DMS153 treated with DMSO at 0.1 percent for 48 hours (cell line): ENCODE measurements at regions not wholly inside any gene's neighbourhood (a gene's known extent, or its start where the extent isn't known, plus 50 kb on each side); places are given as distances from the start of the nearest gene placed in this dataset.

Source experiments
- DNase-seq: peaks from one replicate; lab custom pipeline; 2025; ENCODE audit not compliant: unreplicated experiment; lab: John Stamatoyannopoulos, UW

- no peak for DNase-seq
Observed at GRCh38 chr1:208757846-208758245, 513.7 kb upstream of the PLXNA2 start.

GRCh38 chr1:208759255-208759654 lies 515.1 kb upstream of the PLXNA2 start:
- DNase-seq, result no peak

- DNase-seq, result no peak
Observed at GRCh38 chr1:208763971-208764370, 519.8 kb upstream of the PLXNA2 start.

DNA sequence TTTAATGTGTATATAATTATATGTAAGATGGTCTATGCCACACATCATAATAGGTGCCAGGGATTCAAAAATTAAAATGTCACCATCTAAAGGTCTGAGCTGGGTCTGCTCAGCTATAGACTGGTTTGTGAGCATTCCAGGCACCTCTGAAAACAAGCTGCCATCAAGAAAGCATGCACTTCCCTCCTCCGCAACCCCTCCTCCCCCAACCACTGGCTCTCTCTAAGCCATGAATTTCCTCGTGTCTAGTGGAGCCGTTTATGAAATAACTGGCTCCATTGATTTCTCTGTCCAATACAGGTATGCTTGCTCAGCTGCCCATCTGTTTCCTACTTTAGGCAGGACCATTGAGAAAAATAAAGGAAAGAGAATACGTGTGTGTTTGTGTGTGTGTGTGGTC lies 522.6 kb upstream of the PLXNA2 start:
- peak; percentile 91 for DNase-seq

GRCh38 chr1:208767816-208768215 lies 523.6 kb upstream of the PLXNA2 start:
- no peak for DNase-seq

DNA sequence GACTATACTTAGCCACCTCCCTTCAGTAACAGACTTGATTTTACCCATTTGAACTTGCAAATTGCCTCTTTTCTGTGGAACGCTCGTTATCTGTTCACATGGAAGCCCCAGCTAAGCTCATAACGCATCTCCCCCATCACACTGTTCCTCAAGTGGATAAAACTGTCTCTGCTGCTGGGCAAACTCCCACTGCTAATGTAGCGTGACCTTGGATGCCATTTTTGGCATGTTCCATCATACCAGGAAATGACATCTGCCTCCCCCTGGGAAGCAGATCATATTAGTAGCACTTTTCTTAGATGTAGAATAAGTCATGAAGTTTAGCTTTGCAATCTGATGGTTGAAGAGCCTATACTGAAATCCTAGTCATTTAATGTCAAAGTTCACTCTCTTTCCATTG lies 528.7 kb upstream of the PLXNA2 start:
- no peak for DNase-seq

DNA sequence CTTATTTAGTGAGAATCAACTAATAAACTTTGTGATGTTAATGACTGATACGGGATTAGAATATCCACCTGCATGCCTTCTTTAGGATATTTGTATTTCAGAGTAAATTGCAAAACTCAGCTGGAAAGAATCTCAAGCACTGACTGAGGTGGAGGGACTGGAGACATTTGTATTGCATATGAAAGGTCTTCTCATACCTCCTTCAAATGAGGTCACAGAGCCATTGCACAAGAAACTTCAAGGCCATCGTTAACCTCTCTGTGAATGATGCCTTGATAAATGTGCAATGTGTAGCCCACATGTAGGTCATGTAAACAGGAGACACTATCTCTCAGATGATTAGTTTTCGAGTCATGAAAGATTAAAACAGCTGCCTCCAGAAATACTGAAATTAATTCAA lies 531.7 kb upstream of the PLXNA2 start:
- DNase-seq, result no peak

- DNase-seq, result no peak
Observed at GRCh38 chr1:208778417-208778816, 534.2 kb upstream of the PLXNA2 start.

DNA sequence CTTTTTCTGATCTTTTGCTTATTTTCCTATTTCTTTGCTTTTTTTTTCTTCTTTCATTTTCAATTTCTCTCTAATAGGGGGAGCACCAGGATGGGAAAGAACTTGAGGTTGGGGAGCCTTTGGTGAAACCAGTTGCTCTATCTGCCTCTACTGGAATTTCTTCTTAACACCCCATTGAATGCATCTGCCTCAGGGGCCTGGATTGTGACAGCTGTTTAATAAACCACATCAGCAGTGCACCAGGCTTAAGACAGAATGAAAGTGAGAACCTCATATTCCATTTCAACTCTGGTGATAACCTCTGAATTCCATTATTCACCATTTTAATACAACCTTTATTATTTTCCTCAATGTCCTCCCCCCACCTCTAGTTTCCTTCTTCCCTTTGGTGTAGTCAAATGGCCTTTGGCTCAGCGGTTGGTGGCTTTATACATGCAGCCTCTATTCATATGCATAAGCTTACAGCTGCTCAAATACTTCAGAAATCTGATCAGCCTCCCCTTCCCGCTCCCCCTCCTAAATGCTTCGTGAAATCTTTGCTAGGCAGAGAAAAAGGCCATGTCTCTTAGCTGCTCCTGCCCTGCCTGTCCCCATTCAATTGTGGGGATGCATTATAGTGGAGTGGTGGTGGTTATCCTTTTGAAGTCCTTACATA lies 537.3 kb upstream of the PLXNA2 start:
- peak; percentile 93 for DNase-seq

DNA sequence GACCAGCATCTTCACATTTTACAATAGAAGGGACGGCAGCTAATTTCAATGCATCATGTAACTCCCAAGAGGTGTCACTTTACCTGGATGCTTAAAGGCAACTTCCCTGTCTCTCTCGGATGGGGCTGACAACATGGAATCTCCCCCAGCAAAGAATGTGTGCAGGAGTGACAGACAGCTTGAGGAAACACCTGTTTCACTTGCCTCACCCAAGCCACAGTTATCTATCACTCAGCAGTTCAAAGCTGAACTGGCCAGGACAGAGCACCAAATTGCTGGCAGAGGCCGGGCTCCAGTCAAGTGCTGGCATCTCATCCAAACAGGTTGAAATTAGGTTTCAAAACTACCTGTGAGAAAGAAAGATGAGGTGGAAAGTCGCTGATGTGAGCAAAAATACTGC lies 538.0 kb upstream of the PLXNA2 start:
- DNase-seq, result no peak

GRCh38 chr1:208785629-208786028 lies 541.4 kb upstream of the PLXNA2 start:
- DNase-seq, result no peak

GRCh38 chr1:208787219-208787618 lies 543.0 kb upstream of the PLXNA2 start:
- DNase-seq, result no peak

DNA sequence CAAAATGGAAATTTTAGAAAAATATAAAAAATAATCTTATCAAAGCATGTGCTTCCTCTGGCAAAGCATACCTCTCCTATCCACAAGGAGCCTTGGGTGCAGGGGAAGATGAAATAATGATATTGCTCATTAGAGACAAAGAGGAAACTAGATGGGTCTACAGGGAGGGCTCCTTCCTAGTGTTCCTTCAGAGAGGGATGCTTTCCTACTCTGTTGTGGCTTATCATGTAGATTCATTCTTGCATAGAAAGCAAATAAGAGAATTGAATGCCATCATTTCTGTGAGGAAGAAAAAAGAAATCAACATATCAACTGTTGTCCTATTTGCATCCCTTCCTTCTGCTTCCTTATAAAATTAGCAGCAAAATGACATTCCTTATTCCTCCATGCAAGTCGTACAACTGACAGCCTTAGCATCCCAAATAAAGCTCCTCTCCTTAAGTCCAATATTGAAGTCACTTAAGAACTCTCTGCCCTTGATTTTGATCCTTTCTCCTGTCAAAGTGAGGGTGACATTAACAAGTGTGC lies 543.9 kb upstream of the PLXNA2 start:
- DNase-seq, result no peak

GRCh38 chr1:208791456-208791855 lies 547.3 kb upstream of the PLXNA2 start:
- no peak for DNase-seq

DNA sequence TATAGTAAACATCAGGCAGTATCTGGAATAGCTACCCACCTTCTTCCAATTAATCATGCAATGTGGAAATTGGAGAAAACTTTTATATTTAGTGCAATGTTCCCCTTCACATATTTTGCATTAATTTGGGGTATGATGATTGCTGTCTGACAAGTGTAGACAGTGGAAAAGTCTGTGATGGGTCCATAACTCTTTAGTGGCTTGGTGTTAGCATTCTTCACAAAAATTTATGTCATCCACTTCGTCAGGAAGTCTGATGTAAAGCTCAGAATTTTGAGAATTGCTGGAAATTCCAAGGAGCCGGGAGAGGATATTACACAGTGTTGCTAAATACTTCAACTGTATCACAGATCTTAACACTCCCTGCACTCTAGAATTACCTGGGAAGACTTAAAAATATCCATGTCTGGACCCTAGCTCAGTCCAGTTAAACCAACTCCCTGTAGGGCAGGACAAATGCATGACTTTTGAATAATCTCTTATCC lies 549.7 kb upstream of the PLXNA2 start:
- DNase-seq, result no peak

- DNase-seq, result no peak
Observed at GRCh38 chr1:208799186-208799585, 555.0 kb upstream of the PLXNA2 start.

GRCh38 chr1:208803011-208803811 lies 559.0 kb upstream of the PLXNA2 start:
- no peak for DNase-seq

DNA sequence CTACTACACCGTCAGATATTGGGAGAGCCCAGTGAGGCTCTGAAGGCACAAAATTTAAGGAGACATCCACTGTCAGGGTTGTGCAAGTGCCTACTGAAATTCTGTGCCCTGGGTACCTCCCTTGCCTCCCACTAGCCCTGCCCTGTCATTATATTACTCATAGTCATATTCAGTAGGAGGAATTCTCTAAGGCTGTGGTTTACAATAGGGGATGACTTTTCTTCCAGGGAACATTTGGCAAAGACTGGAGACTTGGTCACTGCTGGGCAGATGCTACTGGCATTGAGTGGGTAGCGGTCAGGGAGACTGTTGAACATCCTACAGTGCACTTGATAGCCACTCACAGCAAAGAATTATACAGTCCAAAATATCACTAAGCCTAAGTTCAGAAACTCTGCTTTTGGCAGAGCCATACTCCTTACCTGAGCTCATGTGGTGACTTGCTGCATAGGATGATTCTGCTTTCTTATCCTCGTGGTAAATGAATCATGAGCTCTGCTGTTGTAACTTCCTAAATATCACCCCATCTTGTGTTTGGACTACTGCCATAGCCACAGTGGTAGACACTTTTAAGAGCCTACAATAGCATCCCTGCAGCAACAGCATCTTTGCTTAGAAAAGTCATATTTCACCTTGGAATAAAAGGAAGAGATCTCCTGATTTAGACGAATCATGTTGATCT lies 563.4 kb upstream of the PLXNA2 start:
- no peak for DNase-seq

- DNase-seq, result no peak
Observed at GRCh38 chr1:208808301-208808700, 564.1 kb upstream of the PLXNA2 start.

GRCh38 chr1:208809876-208810275 lies 565.7 kb upstream of the PLXNA2 start:
- DNase-seq, result no peak

- no peak for DNase-seq
Observed at GRCh38 chr1:208818770-208819445, 574.7 kb upstream of the PLXNA2 start.
